ENCODE measurements at regions not wholly inside any gene's neighbourhood (a gene's known extent, or its start where the extent isn't known, plus 50 kb on each side); places are given as distances from the start of the nearest gene placed in this dataset.

- H3K4me3 ChIP-seq (ENCODE audit: low read length), result no peak overlapping the region
- H3K4me1 ChIP-seq (ENCODE audit: control insufficient read depth, low read depth, low read length), result no peaks in the 10 kb centered on the region
- no peak overlapping the region for H3K4ac ChIP-seq (ENCODE audit: low read depth, low read length)
- H3K56ac ChIP-seq (ENCODE audit: low read length), result no peak overlapping the region
- H3K9ac ChIP-seq (ENCODE audit: low read length), result no peak overlapping the region
- H3K79me2 ChIP-seq (ENCODE audit: control insufficient read depth, insufficient read depth, low read length), result no peaks in the 10 kb centered on the region
- no peak overlapping the region for H3K4me2 ChIP-seq (ENCODE audit: low read length)
- no peaks in the 10 kb centered on the region for H3K27me3 ChIP-seq (ENCODE audit: insufficient read depth, low read length, poor library complexity)
- no peaks in the 10 kb centered on the region for H3K79me1 ChIP-seq (ENCODE audit: low read length)
- H4K5ac ChIP-seq (ENCODE audit: low read length), result no peak overlapping the region
- 100% methylated on average over 1 of the region's 1 CpG for WGBS (ENCODE audit: extremely low coverage, insufficient coverage, low lambda C conversion rate)
- H3K23ac ChIP-seq (ENCODE audit: low read length), result no peak overlapping the region
- H2AK5ac ChIP-seq (ENCODE audit: low read length), result no peak overlapping the region
- no peak overlapping the region for H2BK120ac ChIP-seq (ENCODE audit: low read depth, low read length)
- no peak overlapping the region for H2BK15ac ChIP-seq (replicated peaks; ENCODE audit: low read depth)
- H2BK5ac ChIP-seq (ENCODE audit: low read length), result no peak overlapping the region
- H3K36me3 ChIP-seq (ENCODE audit: control insufficient read depth, insufficient read depth, low read length), result no peaks in the 10 kb centered on the region
- no peak overlapping the region for H3K27ac ChIP-seq (ENCODE audit: low read depth, low read length)
- no peak overlapping the region for H4K8ac ChIP-seq (ENCODE audit: low read depth, low read length)
- no peak for DNase-seq
- H3K18ac ChIP-seq (ENCODE audit: low read length), result no peak overlapping the region
These were observed 1114.6 kb upstream of the KLHL29 start for GRCh38 chr2:22270341-22270740.

GRCh38 chr2:22273853-22274252 lies 1111.1 kb upstream of the KLHL29 start:
- H4K8ac ChIP-seq (ENCODE audit: low read depth, low read length), result no peak overlapping the region
- no peak overlapping the region for H3K27ac ChIP-seq (ENCODE audit: low read depth, low read length)
- H3K4me2 ChIP-seq (ENCODE audit: low read length), result no peak overlapping the region
- no peak overlapping the region for H3K23ac ChIP-seq (ENCODE audit: low read length)
- no peak for DNase-seq
- no peak overlapping the region for H4K5ac ChIP-seq (ENCODE audit: low read length)
- no peak overlapping the region for H2BK5ac ChIP-seq (ENCODE audit: low read length)
- no peak overlapping the region for H3K18ac ChIP-seq (ENCODE audit: low read length)
- H2BK15ac ChIP-seq (replicated peaks; ENCODE audit: low read depth), result no peak overlapping the region
- H3K4me3 ChIP-seq (ENCODE audit: low read length), result no peak overlapping the region
- H3K4me1 ChIP-seq (ENCODE audit: control insufficient read depth, low read depth, low read length), result no peaks in the 10 kb centered on the region
- H3K4ac ChIP-seq (ENCODE audit: low read depth, low read length), result no peak overlapping the region
- H3K79me2 ChIP-seq (ENCODE audit: control insufficient read depth, insufficient read depth, low read length), result no peaks in the 10 kb centered on the region
- no peaks in the 10 kb centered on the region for H3K27me3 ChIP-seq (ENCODE audit: insufficient read depth, low read length, poor library complexity)
- no peaks in the 10 kb centered on the region for H3K79me1 ChIP-seq (ENCODE audit: low read length)
- no peak overlapping the region for H3K9ac ChIP-seq (ENCODE audit: low read length)
- H2AK5ac ChIP-seq (ENCODE audit: low read length), result no peak overlapping the region
- no peak overlapping the region for H2BK120ac ChIP-seq (ENCODE audit: low read depth, low read length)
- WGBS (ENCODE audit: extremely low coverage, insufficient coverage, low lambda C conversion rate), result no CpG with 5 or more reads among the region's 1 CpG
- no peaks in the 10 kb centered on the region for H3K36me3 ChIP-seq (ENCODE audit: control insufficient read depth, insufficient read depth, low read length)
- no peak overlapping the region for H3K56ac ChIP-seq (ENCODE audit: low read length)

GRCh38 chr2:22274661-22275060 lies 1110.3 kb upstream of the KLHL29 start:
- no peak overlapping the region for H2AK5ac ChIP-seq (ENCODE audit: low read length)
- no peak overlapping the region for H3K27ac ChIP-seq (ENCODE audit: low read depth, low read length)
- no peak overlapping the region for H3K4ac ChIP-seq (ENCODE audit: low read depth, low read length)
- no peaks in the 10 kb centered on the region for H3K4me1 ChIP-seq (ENCODE audit: control insufficient read depth, low read depth, low read length)
- WGBS (ENCODE audit: extremely low coverage, insufficient coverage, low lambda C conversion rate), result no CpG with 5 or more reads among the region's 3 CpGs
- DNase-seq, result no peak
- H3K4me3 ChIP-seq (ENCODE audit: low read length), result no peak overlapping the region
- H3K79me2 ChIP-seq (ENCODE audit: control insufficient read depth, insufficient read depth, low read length), result no peaks in the 10 kb centered on the region
- no peak overlapping the region for H2BK120ac ChIP-seq (ENCODE audit: low read depth, low read length)
- no peak overlapping the region for H3K56ac ChIP-seq (ENCODE audit: low read length)
- H3K18ac ChIP-seq (ENCODE audit: low read length), result no peak overlapping the region
- H4K8ac ChIP-seq (ENCODE audit: low read depth, low read length), result no peak overlapping the region
- no peak overlapping the region for H3K4me2 ChIP-seq (ENCODE audit: low read length)
- no peaks in the 10 kb centered on the region for H3K79me1 ChIP-seq (ENCODE audit: low read length)
- H3K27me3 ChIP-seq (ENCODE audit: insufficient read depth, low read length, poor library complexity), result no peaks in the 10 kb centered on the region
- no peak overlapping the region for H4K5ac ChIP-seq (ENCODE audit: low read length)
- no peak overlapping the region for H3K9ac ChIP-seq (ENCODE audit: low read length)
- no peak overlapping the region for H3K23ac ChIP-seq (ENCODE audit: low read length)
- H2BK15ac ChIP-seq (replicated peaks; ENCODE audit: low read depth), result no peak overlapping the region
- no peak overlapping the region for H2BK5ac ChIP-seq (ENCODE audit: low read length)
- H3K36me3 ChIP-seq (ENCODE audit: control insufficient read depth, insufficient read depth, low read length), result no peaks in the 10 kb centered on the region

GRCh38 chr2:22276696-22277095 lies 1108.3 kb upstream of the KLHL29 start:
- H3K4ac ChIP-seq (ENCODE audit: low read depth, low read length), result no peak overlapping the region
- no peak overlapping the region for H3K4me3 ChIP-seq (ENCODE audit: low read length)

GRCh38 chr2:22279541-22279940 lies 1105.4 kb upstream of the KLHL29 start:
- H2BK120ac ChIP-seq (ENCODE audit: low read depth, low read length), result no peak overlapping the region
- H3K79me1 ChIP-seq (ENCODE audit: low read length), result no peaks in the 10 kb centered on the region
- no peak overlapping the region for H3K23ac ChIP-seq (ENCODE audit: low read length)
- no peak for DNase-seq
- H3K9ac ChIP-seq (ENCODE audit: low read length), result no peak overlapping the region
- no peaks in the 10 kb centered on the region for H3K4me1 ChIP-seq (ENCODE audit: control insufficient read depth, low read depth, low read length)
- no peak overlapping the region for H2BK15ac ChIP-seq (replicated peaks; ENCODE audit: low read depth)
- no peaks in the 10 kb centered on the region for H3K36me3 ChIP-seq (ENCODE audit: control insufficient read depth, insufficient read depth, low read length)
- no peak overlapping the region for H2AK5ac ChIP-seq (ENCODE audit: low read length)
- no peaks in the 10 kb centered on the region for H3K27me3 ChIP-seq (ENCODE audit: insufficient read depth, low read length, poor library complexity)
- no peak overlapping the region for H2BK5ac ChIP-seq (ENCODE audit: low read length)
- no peaks in the 10 kb centered on the region for H3K79me2 ChIP-seq (ENCODE audit: control insufficient read depth, insufficient read depth, low read length)
- no peak overlapping the region for H3K27ac ChIP-seq (ENCODE audit: low read depth, low read length)
- H3K18ac ChIP-seq (ENCODE audit: low read length), result no peak overlapping the region
- no peak overlapping the region for H3K4ac ChIP-seq (ENCODE audit: low read depth, low read length)
- H4K8ac ChIP-seq (ENCODE audit: low read depth, low read length), result no peak overlapping the region
- H4K5ac ChIP-seq (ENCODE audit: low read length), result no peak overlapping the region
- no peak overlapping the region for H3K56ac ChIP-seq (ENCODE audit: low read length)
- H3K4me3 ChIP-seq (ENCODE audit: low read length), result no peak overlapping the region
- no peak overlapping the region for H3K4me2 ChIP-seq (ENCODE audit: low read length)

More at GRCh38 chr2:22276696-22277095, 1108.3 kb upstream of the KLHL29 start:
- Histone ChIP-seq H4K8ac (ENCODE audit: low read depth, low read length) (no peak overlapping the region), H3K36me3 (ENCODE audit: control insufficient read depth, insufficient read depth, low read length) (no peaks in the 10 kb centered on the region), H3K56ac (ENCODE audit: low read length) (no peak overlapping the region), H2BK15ac (replicated peaks; ENCODE audit: low read depth) (no peak overlapping the region), H3K4me1 (ENCODE audit: control insufficient read depth, low read depth, low read length) (no peaks in the 10 kb centered on the region), H3K9ac (ENCODE audit: low read length) (no peak overlapping the region), H3K18ac (ENCODE audit: low read length) (no peak overlapping the region), H3K79me1 (ENCODE audit: low read length) (no peaks in the 10 kb centered on the region), H2AK5ac (ENCODE audit: low read length) (no peak overlapping the region), H3K23ac (ENCODE audit: low read length) (no peak overlapping the region), H2BK5ac (ENCODE audit: low read length) (no peak overlapping the region), H3K79me2 (ENCODE audit: control insufficient read depth, insufficient read depth, low read length) (no peaks in the 10 kb centered on the region), H3K27ac (ENCODE audit: low read depth, low read length) (no peak overlapping the region), H3K27me3 (ENCODE audit: insufficient read depth, low read length, poor library complexity) (no peaks in the 10 kb centered on the region), H2BK120ac (ENCODE audit: low read depth, low read length) (no peak overlapping the region), H4K5ac (ENCODE audit: low read length) (no peak overlapping the region), H3K4me2 (ENCODE audit: low read length) (no peak overlapping the region)
- no peak for DNase-seq
- no CpG with 5 or more reads among the region's 4 CpGs for WGBS (ENCODE audit: extremely low coverage, insufficient coverage, low lambda C conversion rate)

GRCh38 chr2:22281033-22281432 lies 1103.9 kb upstream of the KLHL29 start:
- H2BK120ac ChIP-seq (ENCODE audit: low read depth, low read length), result no peak overlapping the region
- H3K18ac ChIP-seq (ENCODE audit: low read length), result no peak overlapping the region
- no peak overlapping the region for H3K9ac ChIP-seq (ENCODE audit: low read length)
- H3K36me3 ChIP-seq (ENCODE audit: control insufficient read depth, insufficient read depth, low read length), result no peaks in the 10 kb centered on the region
- no peak overlapping the region for H3K23ac ChIP-seq (ENCODE audit: low read length)
- no peaks in the 10 kb centered on the region for H3K79me2 ChIP-seq (ENCODE audit: control insufficient read depth, insufficient read depth, low read length)
- no peak overlapping the region for H3K27ac ChIP-seq (ENCODE audit: low read depth, low read length)
- no peak overlapping the region for H3K4me2 ChIP-seq (ENCODE audit: low read length)
- WGBS (ENCODE audit: extremely low coverage, insufficient coverage, low lambda C conversion rate), result no CpG with 5 or more reads among the region's 4 CpGs
- no peaks in the 10 kb centered on the region for H3K27me3 ChIP-seq (ENCODE audit: insufficient read depth, low read length, poor library complexity)
- H3K56ac ChIP-seq (ENCODE audit: low read length), result no peak overlapping the region
- no peaks in the 10 kb centered on the region for H3K79me1 ChIP-seq (ENCODE audit: low read length)
- no peak overlapping the region for H4K8ac ChIP-seq (ENCODE audit: low read depth, low read length)
- H4K5ac ChIP-seq (ENCODE audit: low read length), result no peak overlapping the region
- no peak for DNase-seq
- no peak overlapping the region for H2BK5ac ChIP-seq (ENCODE audit: low read length)
- no peak overlapping the region for H2BK15ac ChIP-seq (replicated peaks; ENCODE audit: low read depth)
- no peak overlapping the region for H3K4me3 ChIP-seq (ENCODE audit: low read length)
- H3K4ac ChIP-seq (ENCODE audit: low read depth, low read length), result no peak overlapping the region
- no peak overlapping the region for H2AK5ac ChIP-seq (ENCODE audit: low read length)
- H3K4me1 ChIP-seq (ENCODE audit: control insufficient read depth, low read depth, low read length), result no peaks in the 10 kb centered on the region
